ENCODE measurements at regions not wholly inside any gene's neighbourhood (a gene's known extent, or its start where the extent isn't known, plus 50 kb on each side); places are given as distances from the start of the nearest gene placed in this dataset.

DNA sequence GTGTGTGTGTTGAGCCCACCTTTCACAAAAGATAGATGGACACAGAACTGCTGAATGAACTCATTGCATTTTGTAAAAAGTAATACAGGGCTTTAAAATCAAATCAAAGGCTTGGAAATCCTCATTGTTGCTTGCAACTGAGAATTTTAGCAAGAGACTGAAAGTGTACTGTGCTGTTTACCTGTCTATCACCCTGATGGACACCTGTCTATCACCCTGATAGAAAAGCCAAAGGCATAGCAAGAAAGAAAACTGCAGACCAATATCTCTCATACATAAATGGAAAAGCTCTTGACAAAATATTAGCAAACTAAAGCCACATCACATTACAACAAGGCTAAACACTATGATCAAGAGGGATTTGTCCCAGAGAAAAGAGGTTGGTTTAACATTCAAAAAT is 107.5 kb upstream of the TMEM18 start:
- no TSS peak for BruUV-seq (replicated peaks)
- ChIA-PET POLR2A (no interaction called here), CTCF (no interaction called here)
- TF ChIP-seq, protein P1, sequence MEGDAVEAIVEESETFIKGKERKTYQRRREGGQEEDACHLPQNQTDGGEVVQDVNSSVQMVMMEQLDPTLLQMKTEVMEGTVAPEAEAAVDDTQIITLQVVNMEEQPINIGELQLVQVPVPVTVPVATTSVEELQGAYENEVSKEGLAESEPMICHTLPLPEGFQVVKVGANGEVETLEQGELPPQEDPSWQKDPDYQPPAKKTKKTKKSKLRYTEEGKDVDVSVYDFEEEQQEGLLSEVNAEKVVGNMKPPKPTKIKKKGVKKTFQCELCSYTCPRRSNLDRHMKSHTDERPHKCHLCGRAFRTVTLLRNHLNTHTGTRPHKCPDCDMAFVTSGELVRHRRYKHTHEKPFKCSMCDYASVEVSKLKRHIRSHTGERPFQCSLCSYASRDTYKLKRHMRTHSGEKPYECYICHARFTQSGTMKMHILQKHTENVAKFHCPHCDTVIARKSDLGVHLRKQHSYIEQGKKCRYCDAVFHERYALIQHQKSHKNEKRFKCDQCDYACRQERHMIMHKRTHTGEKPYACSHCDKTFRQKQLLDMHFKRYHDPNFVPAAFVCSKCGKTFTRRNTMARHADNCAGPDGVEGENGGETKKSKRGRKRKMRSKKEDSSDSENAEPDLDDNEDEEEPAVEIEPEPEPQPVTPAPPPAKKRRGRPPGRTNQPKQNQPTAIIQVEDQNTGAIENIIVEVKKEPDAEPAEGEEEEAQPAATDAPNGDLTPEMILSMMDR (IDR thresholded peaks at IDR 0.05) = no peak
- no peak for TF ChIP-seq SIN3A (IDR thresholded peaks at IDR 0.05; ENCODE audit: borderline replicate concordance, insufficient read depth, low read depth, low read length)
- ATAC-seq (no peak), DNase-seq (ENCODE audit: low read depth, low spot score) (no peak)
- H3K27ac ChIP-seq (ENCODE audit: low read length) = no peak overlapping the region
- in situ Hi-C loops (cut with HindIII; ENCODE audit: low pct_unique_long_range_greater_than_20kb, low sequenced_read_pairs) = no loop called here
- no peaks in the 10 kb centered on the region for H3K4me1 ChIP-seq (ENCODE audit: control insufficient read depth, insufficient read depth, low read length)
- H3K9me3 ChIP-seq (ENCODE audit: control insufficient read depth, insufficient read depth, low read depth, low read length) = no peaks in the 10 kb centered on the region
- no peaks in the 10 kb centered on the region for H3K36me3 ChIP-seq (ENCODE audit: control insufficient read depth, insufficient read depth, low read length)
- intact Hi-C loops (cut with micrococcal nuclease; ENCODE audit: unreplicated experiment) = no loop called here
- H3K27me3 ChIP-seq (ENCODE audit: control insufficient read depth, insufficient read depth, low read length) = no peaks in the 10 kb centered on the region
- H3K4me3 ChIP-seq (ENCODE audit: low read depth in 2 of 2, low read length in 2 of 2) = no peak overlapping the region

- Histone ChIP-seq H3K27me3 (ENCODE audit: control insufficient read depth, insufficient read depth, low read length) (no peaks in the 10 kb centered on the region), H3K9me3 (ENCODE audit: control insufficient read depth, insufficient read depth, low read depth, low read length) (no peaks in the 10 kb centered on the region), H3K36me3 (ENCODE audit: control insufficient read depth, insufficient read depth, low read length) (no peaks in the 10 kb centered on the region), H3K27ac (ENCODE audit: low read length) (no peak overlapping the region), H3K4me3 (ENCODE audit: low read depth in 2 of 2, low read length in 2 of 2) (no peak overlapping the region), H3K4me1 (ENCODE audit: control insufficient read depth, insufficient read depth, low read length) (no peaks in the 10 kb centered on the region)
- ChIA-PET POLR2A (no interaction called here), CTCF (no interaction called here)
- in situ Hi-C loops (cut with HindIII; ENCODE audit: low pct_unique_long_range_greater_than_20kb, low sequenced_read_pairs) (no loop called here), intact Hi-C loops (cut with micrococcal nuclease; ENCODE audit: unreplicated experiment) (no loop called here)
- TF ChIP-seq, protein P1 (IDR thresholded peaks at IDR 0.05) = no peak
- TF ChIP-seq TCF7L2 (IDR thresholded peaks at IDR 0.05; ENCODE audit: low read depth, low read length) (no peak), REST (IDR thresholded peaks at IDR 0.05; ENCODE audit: insufficient read depth in 1 of 2, low read depth in 2 of 2, low read length in 1 of 2) (no peak), SIN3A (IDR thresholded peaks at IDR 0.05; ENCODE audit: borderline replicate concordance, insufficient read depth, low read depth, low read length) (no peak), POLR2AphosphoS5 (IDR thresholded peaks at IDR 0.05; ENCODE audit: low read depth, low read length) (no peak)
- no TSS peak for BruUV-seq (replicated peaks)
- DNase-seq (ENCODE audit: low read depth, low spot score) = no peak
- ATAC-seq = no peak
Observed at GRCh38 chr2:780581-780980, 103.4 kb upstream of the TMEM18 start.

- no TSS peak for BruUV-seq (replicated peaks)
- in situ Hi-C loops (cut with HindIII; ENCODE audit: low pct_unique_long_range_greater_than_20kb, low sequenced_read_pairs) = no loop called here
- intact Hi-C loops (cut with micrococcal nuclease; ENCODE audit: unreplicated experiment) = no loop called here
- no peaks in the 10 kb centered on the region for H3K27me3 ChIP-seq (ENCODE audit: control insufficient read depth, insufficient read depth, low read length)
- H3K4me3 ChIP-seq (ENCODE audit: low read depth in 2 of 2, low read length in 2 of 2) = no peak overlapping the region
- H3K9me3 ChIP-seq (ENCODE audit: control insufficient read depth, insufficient read depth, low read depth, low read length) = no peaks in the 10 kb centered on the region
- TF ChIP-seq TCF7L2 (IDR thresholded peaks at IDR 0.05; ENCODE audit: low read depth, low read length) (no peak), SIN3A (IDR thresholded peaks at IDR 0.05; ENCODE audit: borderline replicate concordance, insufficient read depth, low read depth, low read length) (no peak), REST (IDR thresholded peaks at IDR 0.05; ENCODE audit: insufficient read depth in 1 of 2, low read depth in 2 of 2, low read length in 1 of 2) (no peak), POLR2AphosphoS5 (IDR thresholded peaks at IDR 0.05; ENCODE audit: low read depth, low read length) (no peak)
- TF ChIP-seq, protein P1 (IDR thresholded peaks at IDR 0.05) = no peak
- ChIA-PET POLR2A (no interaction called here), CTCF (no interaction called here)
- H3K36me3 ChIP-seq (ENCODE audit: control insufficient read depth, insufficient read depth, low read length) = no peaks in the 10 kb centered on the region
- H3K4me1 ChIP-seq (ENCODE audit: control insufficient read depth, insufficient read depth, low read length) = no peaks in the 10 kb centered on the region
- ATAC-seq (no peak), DNase-seq (ENCODE audit: low read depth, low spot score) (no peak)
- no peak overlapping the region for H3K27ac ChIP-seq (ENCODE audit: low read length)
Observed at GRCh38 chr2:780002-780401, 102.8 kb upstream of the TMEM18 start.
